ENCODE measurements at regions not wholly inside any gene's neighbourhood (a gene's known extent, or its start where the extent isn't known, plus 50 kb on each side); places are given as distances from the start of the nearest gene placed in this dataset.

GRCh38 chr13:83601539-83601938 lies 280.7 kb downstream of the SLITRK1 start:
- DNase-seq (ENCODE audit: low read depth) = no peak

GRCh38 chr13:83592095-83592494 lies 290.2 kb downstream of the SLITRK1 start:
- no peak for DNase-seq (ENCODE audit: low read depth)

GRCh38 chr13:83589814-83590213 lies 292.5 kb downstream of the SLITRK1 start:
- DNase-seq (ENCODE audit: low read depth) = no peak

GRCh38 chr13:83577183-83577582 lies 305.1 kb downstream of the SLITRK1 start:
- no peak for DNase-seq (ENCODE audit: low read depth)

- no peak for DNase-seq (ENCODE audit: low read depth)
These were observed 314.3 kb downstream of the SLITRK1 start for GRCh38 chr13:83568019-83568418.

GRCh38 chr13:83563499-83563898 lies 318.8 kb downstream of the SLITRK1 start:
- DNase-seq (ENCODE audit: low read depth) = no peak

GRCh38 chr13:83557845-83558244 lies 324.4 kb downstream of the SLITRK1 start:
- DNase-seq (ENCODE audit: low read depth) = no peak

- no peak for DNase-seq (ENCODE audit: low read depth)
These were observed 332.6 kb downstream of the SLITRK1 start for GRCh38 chr13:83549671-83550070.

GRCh38 chr13:83547043-83547442 lies 335.2 kb downstream of the SLITRK1 start:
- no peak for DNase-seq (ENCODE audit: low read depth)

- DNase-seq (ENCODE audit: low read depth) = no peak
These were observed 335.8 kb downstream of the SLITRK1 start for GRCh38 chr13:83546476-83546875.

- no peak for DNase-seq (ENCODE audit: low read depth)
These were observed 343.6 kb downstream of the SLITRK1 start for GRCh38 chr13:83538636-83539035.

- no peak for DNase-seq (ENCODE audit: low read depth)
These were observed 345.3 kb downstream of the SLITRK1 start for GRCh38 chr13:83536941-83537340.

- DNase-seq (ENCODE audit: low read depth) = no peak
These were observed 346.1 kb downstream of the SLITRK1 start for GRCh38 chr13:83536153-83536552.

GRCh38 chr13:83532809-83533208 lies 349.5 kb downstream of the SLITRK1 start:
- DNase-seq (ENCODE audit: low read depth) = no peak

- DNase-seq (ENCODE audit: low read depth) = no peak
These were observed 351.3 kb downstream of the SLITRK1 start for GRCh38 chr13:83531022-83531421.

- DNase-seq (ENCODE audit: low read depth) = no peak
These were observed 365.5 kb downstream of the SLITRK1 start for GRCh38 chr13:83516781-83517180.

- DNase-seq (ENCODE audit: low read depth) = peak; percentile 80
These were observed 366.8 kb downstream of the SLITRK1 start for GRCh38 chr13:83515268-83516015.

GRCh38 chr13:83508771-83509301 lies 373.4 kb downstream of the SLITRK1 start:
- no peak for DNase-seq (ENCODE audit: low read depth)

GRCh38 chr13:83503424-83503823 lies 378.9 kb downstream of the SLITRK1 start:
- DNase-seq (ENCODE audit: low read depth) = peak; percentile 67

GRCh38 chr13:83499286-83499685 lies 383.0 kb downstream of the SLITRK1 start:
- DNase-seq (ENCODE audit: low read depth) = peak; percentile 41

GRCh38 chr13:83498481-83499190 lies 383.6 kb downstream of the SLITRK1 start:
- peak; percentile 75 for DNase-seq (ENCODE audit: low read depth)

- DNase-seq (ENCODE audit: low read depth) = no peak
These were observed 384.2 kb downstream of the SLITRK1 start for GRCh38 chr13:83498045-83498444.

- no peak for DNase-seq (ENCODE audit: low read depth)
These were observed 385.8 kb downstream of the SLITRK1 start for GRCh38 chr13:83496501-83496900.

Data from iris pigment epithelial cell (primary cell).